GM12878 (cell line): ENCODE measurements at regions not wholly inside any gene's neighbourhood (a gene's known extent, or its start where the extent isn't known, plus 50 kb on each side); places are given as distances from the start of the nearest gene placed in this dataset.

Source experiments
- ATAC-seq: fragments of 200-7000 bp; cut with Tn5 transposase; 3 replicates; pipeline ENCODE4 v1.9.1; 2020; ENCODE audit warnings: mild to moderate bottlenecking, moderate library complexity
- BruUV-seq: library from RNA; stranded (reverse); fragments of 400-500 nt; replicated peaks from 2 replicates; lab custom pipeline; 2021; lab: Mats Ljungman, UMichigan
- CTCF ChIA-PET: fragments of 300-600 bp; sonication (Branson Sonifier 250); formaldehyde crosslinking; extraction: SDS; loops from one replicate; lab custom pipeline; 2021; ENCODE audit warnings: inconsistent platforms; lab: Yijun Ruan, JAX
- POLR2A ChIA-PET: fragments of 350-600 bp; formaldehyde crosslinking; extraction: SDS; loops from one replicate; lab custom pipeline; 2021; ENCODE audit warnings: inconsistent platforms; lab: Charles Lee
- RAD21 ChIA-PET: fragments of 300-600 bp; sonication (Branson Sonifier 250); formaldehyde crosslinking; loops from one replicate; lab custom pipeline; 2023; ENCODE audit warnings: antibody characterized with exemption; ENCODE audit not compliant: unreplicated experiment; lab: Charles Lee
- SMC1A ChIA-PET: fragments of 300-600 bp; sonication (Branson Sonifier 250); formaldehyde crosslinking; loops from one replicate; lab custom pipeline; 2023; ENCODE audit not compliant: unreplicated experiment, uncharacterized antibody; lab: Charles Lee
- DNase-seq: peaks from one replicate; pipeline ENCODE4 v3.0.0-alpha.2; 2011; ENCODE audit warnings: low read depth, low spot score
- FAIRE-seq: peaks from 3 replicates; lab custom pipeline; 2011; peaks lifted over from hg19 to GRCh38; lab: Jason Lieb, UNC
- H2AFZ ChIP-seq: 2 replicates; pipeline ENCODE4 v1.6.0; 2011; ENCODE audit warnings: low read depth, low read length, control low read depth; ENCODE audit not compliant: control insufficient read depth
- H3K27ac ChIP-seq: 2 replicates; pipeline ENCODE4 v1.5.1; 2011; ENCODE audit warnings: control low read depth; ENCODE audit not compliant: control insufficient read depth, insufficient read depth
- H3K27me3 ChIP-seq, 2 experiments: replicated peaks in 1 of 2; 2 replicates each; pipeline versions ENCODE4 v1.6.0 to v1.6.1; 2011; ENCODE audit warnings: low read length in 1 of 2; ENCODE audit not compliant: control insufficient read depth in 2 of 2, insufficient read depth in 2 of 2
- H3K36me3 ChIP-seq, 2 experiments: 2 replicates each; pipeline ENCODE4 v1.5.1; 2011; ENCODE audit warnings: low read length in 1 of 2; ENCODE audit not compliant: control insufficient read depth in 2 of 2, insufficient read depth in 2 of 2
- H3K4me1 ChIP-seq: 2 replicates; pipeline ENCODE4 v1.6.1; 2011; ENCODE audit warnings: mild to moderate bottlenecking, low read length, moderate library complexity, mixed read lengths; ENCODE audit not compliant: control insufficient read depth, insufficient read depth
- H3K4me2 ChIP-seq: 2 replicates; pipeline ENCODE4 v1.6.0; 2011; ENCODE audit warnings: control low read depth; ENCODE audit not compliant: control insufficient read depth, insufficient read depth
- H3K4me3 ChIP-seq: fragments of 200-600 bp; sonication (generic); 2 replicates; pipeline ENCODE4 v1.5.1; 2016
- H3K79me2 ChIP-seq: 2 replicates; pipeline ENCODE4 v1.6.0; 2011; ENCODE audit warnings: low read length; ENCODE audit not compliant: control insufficient read depth, insufficient read depth
- H3K9ac ChIP-seq: 2 replicates; pipeline ENCODE4 v1.8.0; 2011; ENCODE audit warnings: low read length, control low read depth, mixed read lengths; ENCODE audit not compliant: control insufficient read depth, insufficient read depth
- H3K9me3 ChIP-seq: replicated peaks from 3 replicates; pipeline ENCODE4 v1.5.1; 2011; ENCODE audit warnings: mild to moderate bottlenecking, low read length; ENCODE audit not compliant: control insufficient read depth, insufficient read depth
- H4K20me1 ChIP-seq: 2 replicates; pipeline ENCODE4 v1.6.0; 2011; ENCODE audit not compliant: control insufficient read depth, insufficient read depth
- BACH1 ChIP-seq: fragments of 450-650 bp; IDR thresholded peaks from 2 replicates; pipeline ENCODE4 v1.6.1; 2017; ENCODE audit warnings: mild to moderate bottlenecking, borderline replicate concordance
- CBX3 ChIP-seq: fragments of 200-600 bp; sonication (generic); IDR thresholded peaks from 2 replicates; pipeline ENCODE4 v1.6.1; 2016; ENCODE audit warnings: low read depth, borderline replicate concordance
- CEBPB ChIP-seq, 2 experiments: fragments of 150-350 bp in 1 of 2; IDR thresholded peaks; 2 replicates each; pipeline ENCODE4 v1.6.1; 2012 to 2014; ENCODE audit warnings: low read depth in 2 of 2, low read length in 2 of 2, borderline replicate concordance in 1 of 2, inconsistent platforms in 1 of 2
- ETV6 ChIP-seq, 2 experiments: fragments of 450-650 bp in 1 of 2; IDR thresholded peaks in 1 of 2; conservative IDR thresholded peaks in 1 of 2; 2 replicates each; pipeline ENCODE4 v1.6.1; 2014; ENCODE audit warnings: antibody characterized with exemption in 1 of 2, borderline replicate concordance in 1 of 2, low read depth in 1 of 2, mild to moderate bottlenecking in 1 of 2, moderate library complexity in 1 of 2
- KLF5 ChIP-seq: fragments of 450-650 bp; IDR thresholded peaks from 2 replicates; pipeline ENCODE4 v1.6.1; 2014; ENCODE audit warnings: mild to moderate bottlenecking; ENCODE audit not compliant: partially characterized antibody
- MAX ChIP-seq: IDR thresholded peaks from 2 replicates; pipeline ENCODE4 v1.6.1; 2012; ENCODE audit warnings: low read depth, low read length, improper control_type of control experiment
- MTA3 ChIP-seq: IDR thresholded peaks from 2 replicates; pipeline ENCODE4 v1.6.1; 2012; ENCODE audit warnings: low read length, inconsistent platforms, borderline replicate concordance
- PAX8 ChIP-seq: fragments of 450-650 bp; IDR thresholded peaks from 2 replicates; pipeline ENCODE4 v1.6.1; 2017; ENCODE audit warnings: mild to moderate bottlenecking, moderate library complexity
- SKIL ChIP-seq: fragments of 450-650 bp; IDR thresholded peaks from 2 replicates; pipeline ENCODE4 v1.6.1; 2017; ENCODE audit warnings: mild to moderate bottlenecking, low read depth, inconsistent platforms; ENCODE audit not compliant: poor library complexity, severe bottlenecking
- TCF3 ChIP-seq: IDR thresholded peaks from 2 replicates; pipeline ENCODE4 v1.6.1; 2012; ENCODE audit warnings: low read depth, mild to moderate bottlenecking, low read length, borderline replicate concordance; ENCODE audit not compliant: insufficient read depth
- ZNF217 ChIP-seq: fragments of 450-650 bp; IDR thresholded peaks from 2 replicates; pipeline ENCODE4 v1.6.1; 2017; ENCODE audit warnings: antibody characterized with exemption, mild to moderate bottlenecking
- ZNF384 ChIP-seq: IDR thresholded peaks from 2 replicates; pipeline ENCODE4 v1.6.1; 2012; ENCODE audit warnings: low read depth, mild to moderate bottlenecking, low read length, improper control_type of control experiment, borderline replicate concordance
- WGBS: methylation state at CpG from one replicate; pipeline ENCODE4 v1.1.6; 2016; ENCODE audit warnings: low lambda C conversion rate; ENCODE audit not compliant: insufficient replicate concordance, insufficient coverage; ENCODE audit errors: missing lambda C conversion rate; 5-methylcytosine and 5-hydroxymethylcytosine counted together
- in situ Hi-C: fragments of 300-500 bp; cut with MboI; formaldehyde crosslinking; loops from 9 replicates; pipeline ENCODE4 v1.14.3; 2018; ENCODE audit warnings: mixed read lengths
- intact Hi-C: fragments of 100-400 bp; cut with micrococcal nuclease; formaldehyde crosslinking; loops from one replicate; pipeline ENCODE4 v1.14.2; 2022; ENCODE audit not compliant: unreplicated experiment
- TF ChIP-seq, protein P1 (sequence below): IDR thresholded peaks from 2 replicates; pipeline ENCODE4 v1.6.1; 2011; ENCODE audit warnings: low read depth, mild to moderate bottlenecking, low read length, moderate library complexity, borderline replicate concordance; ENCODE audit errors: extremely low read depth
- TF ChIP-seq, protein P2 (sequence below): fragments of 450-650 bp; IDR thresholded peaks from 2 replicates; pipeline ENCODE4 v1.6.1; 2016; ENCODE audit warnings: mild to moderate bottlenecking, moderate library complexity, borderline replicate concordance

- H4K20me1 ChIP-seq, result no peaks in the 10 kb centered on the region
- H3K79me2 ChIP-seq, result no peaks in the 10 kb centered on the region
- H3K27ac ChIP-seq, result no peak overlapping the region
- H3K4me2 ChIP-seq, result no peak overlapping the region
- H3K36me3 ChIP-seq, result no peaks in the 10 kb centered on the region
- intact Hi-C loops (no loop called here), in situ Hi-C loops (no loop called here)
- no peak overlapping the region for H2AFZ ChIP-seq
- no peaks in the 10 kb centered on the region for H3K4me1 ChIP-seq
- CTCF ChIA-PET, result no interaction called here
- no peak for TF ChIP-seq SKIL
- TF ChIP-seq ZNF384, result no peak
- no peak for TF ChIP-seq MTA3
- no peak for TF ChIP-seq BACH1
- TF ChIP-seq, protein P1, sequence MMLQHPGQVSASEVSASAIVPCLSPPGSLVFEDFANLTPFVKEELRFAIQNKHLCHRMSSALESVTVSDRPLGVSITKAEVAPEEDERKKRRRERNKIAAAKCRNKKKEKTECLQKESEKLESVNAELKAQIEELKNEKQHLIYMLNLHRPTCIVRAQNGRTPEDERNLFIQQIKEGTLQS, result no peak
- no peak for TF ChIP-seq TCF3
- no peak for TF ChIP-seq ETV6 (conservative IDR thresholded peaks at IDR 0.05 in 1 of 2, IDR thresholded peaks at IDR 0.05 in 1 of 2; ENCODE audit: borderline replicate concordance in 1 of 2, low read depth in 1 of 2)
- no peak for TF ChIP-seq MAX
- no peak for TF ChIP-seq KLF5
- no peak for TF ChIP-seq ZNF217
- TF ChIP-seq, protein P2, sequence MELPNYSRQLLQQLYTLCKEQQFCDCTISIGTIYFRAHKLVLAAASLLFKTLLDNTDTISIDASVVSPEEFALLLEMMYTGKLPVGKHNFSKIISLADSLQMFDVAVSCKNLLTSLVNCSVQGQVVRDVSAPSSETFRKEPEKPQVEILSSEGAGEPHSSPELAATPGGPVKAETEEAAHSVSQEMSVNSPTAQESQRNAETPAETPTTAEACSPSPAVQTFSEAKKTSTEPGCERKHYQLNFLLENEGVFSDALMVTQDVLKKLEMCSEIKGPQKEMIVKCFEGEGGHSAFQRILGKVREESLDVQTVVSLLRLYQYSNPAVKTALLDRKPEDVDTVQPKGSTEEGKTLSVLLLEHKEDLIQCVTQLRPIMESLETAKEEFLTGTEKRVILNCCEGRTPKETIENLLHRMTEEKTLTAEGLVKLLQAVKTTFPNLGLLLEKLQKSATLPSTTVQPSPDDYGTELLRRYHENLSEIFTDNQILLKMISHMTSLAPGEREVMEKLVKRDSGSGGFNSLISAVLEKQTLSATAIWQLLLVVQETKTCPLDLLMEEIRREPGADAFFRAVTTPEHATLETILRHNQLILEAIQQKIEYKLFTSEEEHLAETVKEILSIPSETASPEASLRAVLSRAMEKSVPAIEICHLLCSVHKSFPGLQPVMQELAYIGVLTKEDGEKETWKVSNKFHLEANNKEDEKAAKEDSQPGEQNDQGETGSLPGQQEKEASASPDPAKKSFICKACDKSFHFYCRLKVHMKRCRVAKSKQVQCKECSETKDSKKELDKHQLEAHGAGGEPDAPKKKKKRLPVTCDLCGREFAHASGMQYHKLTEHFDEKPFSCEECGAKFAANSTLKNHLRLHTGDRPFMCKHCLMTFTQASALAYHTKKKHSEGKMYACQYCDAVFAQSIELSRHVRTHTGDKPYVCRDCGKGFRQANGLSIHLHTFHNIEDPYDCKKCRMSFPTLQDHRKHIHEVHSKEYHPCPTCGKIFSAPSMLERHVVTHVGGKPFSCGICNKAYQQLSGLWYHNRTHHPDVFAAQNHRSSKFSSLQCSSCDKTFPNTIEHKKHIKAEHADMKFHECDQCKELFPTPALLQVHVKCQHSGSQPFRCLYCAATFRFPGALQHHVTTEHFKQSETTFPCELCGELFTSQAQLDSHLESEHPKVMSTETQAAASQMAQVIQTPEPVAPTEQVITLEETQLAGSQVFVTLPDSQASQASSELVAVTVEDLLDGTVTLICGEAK, result no peak
- TF ChIP-seq CBX3, result no peak
- no peak for TF ChIP-seq CEBPB (IDR thresholded peaks at IDR 0.05; ENCODE audit: borderline replicate concordance in 1 of 2, low read depth in 2 of 2, low read length in 2 of 2)
- TF ChIP-seq PAX8, result no peak
- TF ChIP-seq, all 136 proteins: peak for 0
- 11% methylated on average over 4 of the region's 4 CpGs for WGBS
- Histone ChIP-seq H3K9me3 (no peaks in the 10 kb centered on the region), H3K9ac (no peak overlapping the region), H3K4me3 (no peak overlapping the region), H3K27me3 (no peaks in the 10 kb centered on the region)
- no peak for ATAC-seq
- no peak for DNase-seq
- POLR2A ChIA-PET, result no interaction called here
- SMC1A ChIA-PET, result no interaction called here
- no peak for FAIRE-seq
- RAD21 ChIA-PET, result no interaction called here
- BruUV-seq, result no TSS peak
Measured at GRCh38 chr5:10892911-10893215, 131.8 kb upstream of the DAP start.
